SK-N-SH (cell line): ENCODE measurements at regions not wholly inside any gene's neighbourhood (a gene's known extent, or its start where the extent isn't known, plus 50 kb on each side); places are given as distances from the start of the nearest gene placed in this dataset.
A peak's percentile ranks its signal among the peaks of the same experiment; 100 is the strongest.

Source experiments
- CTCF ChIA-PET: fragments of 300-600, 350-600 bp; formaldehyde crosslinking; extraction: SDS; loops from one replicate; lab custom pipeline; 2021; lab: Yijun Ruan, JAX
- POLR2A ChIA-PET: fragments of 350-600 bp; sonication (Branson Sonifier 250); formaldehyde crosslinking; extraction: SDS; loops from one replicate; lab custom pipeline; 2020; ENCODE audit warnings: antibody characterized with exemption, inconsistent platforms; lab: Yijun Ruan, JAX
- DNase-seq: peaks from one replicate; pipeline ENCODE4 v3.0.0; 2012
- H2AFZ ChIP-seq: fragments of 200-600 bp; sonication (generic); 2 replicates; pipeline ENCODE4 v1.8.1; 2016; ENCODE audit warnings: antibody characterized with exemption, mild to moderate bottlenecking, low read depth
- H3F3A ChIP-seq: fragments of 200-600 bp; sonication (generic); replicated peaks from 2 replicates; pipeline ENCODE3; 2016; ENCODE audit warnings: antibody characterized with exemption, mild to moderate bottlenecking; ENCODE audit not compliant: insufficient read depth
- H3K27ac ChIP-seq, 2 experiments: fragments of 200-500 bp in 1 of 2; fragments of 200-600 bp in 1 of 2; sonication (Bioruptor generic) in 1 of 2; sonication (generic), shearing (Covaris generic) in 1 of 2; 2 replicates each; pipeline versions ENCODE4 v1.5.1 to v1.6.1; 2014 to 2016; ENCODE audit warnings: low read depth in 2 of 2, inconsistent platforms in 1 of 2, low read length in 1 of 2, mild to moderate bottlenecking in 1 of 2, mixed read lengths in 1 of 2
- H3K27me3 ChIP-seq: fragments of 200-600 bp; sonication (generic), shearing (Covaris generic); 2 replicates; pipeline ENCODE4 v1.6.1; 2016; ENCODE audit warnings: mixed run types; ENCODE audit not compliant: insufficient read depth
- H3K36me3 ChIP-seq, 2 experiments: fragments of 200-500 bp in 1 of 2; fragments of 200-600 bp in 1 of 2; sonication (Bioruptor generic) in 1 of 2; sonication (generic) in 1 of 2; replicated peaks in 1 of 2; 2 replicates each; pipeline versions ENCODE3 to v1.5.1; 2014 to 2016; ENCODE audit warnings: low read length in 1 of 2, mild to moderate bottlenecking in 1 of 2; ENCODE audit not compliant: insufficient read depth in 2 of 2, control insufficient read depth in 1 of 2
- H3K4me1 ChIP-seq, 2 experiments: fragments of 200-500 bp in 1 of 2; fragments of 200-600 bp in 1 of 2; sonication (Bioruptor generic) in 1 of 2; sonication (generic), shearing (Covaris generic) in 1 of 2; 2 replicates each; pipeline versions ENCODE4 v1.5.1 to v1.6.1; 2014 to 2016; ENCODE audit warnings: low read depth in 1 of 2, low read length in 1 of 2, mixed run types in 1 of 2; ENCODE audit not compliant: insufficient read depth in 2 of 2, control insufficient read depth in 1 of 2
- H3K4me2 ChIP-seq: fragments of 200-600 bp; sonication (generic), shearing (Covaris generic); 2 replicates; pipeline ENCODE4 v1.6.1; 2017; ENCODE audit warnings: mixed run types
- H3K4me3 ChIP-seq, 2 experiments: fragments of 200-500 bp in 1 of 2; fragments of 200-600 bp in 1 of 2; sonication (Bioruptor generic) in 1 of 2; sonication (generic), shearing (Covaris generic) in 1 of 2; 2 replicates each; pipeline versions ENCODE4 v1.5.1 to v1.8.1; 2014 to 2016; ENCODE audit warnings: low read depth in 2 of 2, inconsistent platforms in 1 of 2, low read length in 1 of 2, mild to moderate bottlenecking in 1 of 2, mixed read lengths in 1 of 2, moderate library complexity in 1 of 2
- H3K79me2 ChIP-seq: fragments of 200-600 bp; sonication (generic); 2 replicates; pipeline ENCODE4 v1.8.1; 2017; ENCODE audit warnings: mild to moderate bottlenecking; ENCODE audit not compliant: insufficient read depth
- H3K9ac ChIP-seq: fragments of 200-600 bp; sonication (generic); 2 replicates; pipeline ENCODE4 v1.6.1; 2017; ENCODE audit warnings: mixed run types
- H3K9me2 ChIP-seq: fragments of 200-600 bp; sonication (generic); 2 replicates; pipeline ENCODE4 v1.6.1; 2017; ENCODE audit warnings: mixed run types
- H3K9me3 ChIP-seq: fragments of 200-600 bp; sonication (generic); 2 replicates; pipeline ENCODE4 v1.6.1; 2017; ENCODE audit warnings: mixed run types, mild to moderate bottlenecking, moderate library complexity
- H4K20me1 ChIP-seq: fragments of 200-600 bp; sonication (generic); 2 replicates; pipeline ENCODE4 v1.6.1; 2017; ENCODE audit warnings: mild to moderate bottlenecking, mixed run types; ENCODE audit not compliant: insufficient read depth
- EP300 ChIP-seq, 2 experiments: IDR thresholded peaks; 2 replicates each; pipeline versions ENCODE4 v1.4.0 to v1.6.1; 2012; ENCODE audit warnings: borderline replicate concordance in 1 of 2, low read depth in 1 of 2, low read length in 1 of 2
- FOSL2 ChIP-seq: IDR thresholded peaks from 2 replicates; pipeline ENCODE4 v1.4.0; 2012; ENCODE audit warnings: low read depth, mild to moderate bottlenecking, moderate library complexity, borderline replicate concordance
- FOXJ3 ChIP-seq: sonication (generic); formaldehyde crosslinking; IDR thresholded peaks from 2 replicates; pipeline ENCODE4 v1.5.1; 2020; ENCODE audit warnings: mild to moderate bottlenecking, missing genetic modification reagents
- FOXM1 ChIP-seq: IDR thresholded peaks from 2 replicates; pipeline ENCODE4 v1.4.0; 2012; ENCODE audit warnings: low read depth, mild to moderate bottlenecking
- GABPA ChIP-seq: IDR thresholded peaks from 2 replicates; pipeline ENCODE4 v1.4.0; 2012; ENCODE audit warnings: low read depth, mild to moderate bottlenecking
- MEF2A ChIP-seq: IDR thresholded peaks from 2 replicates; pipeline ENCODE4 v1.4.0; 2012; ENCODE audit warnings: low read depth, borderline replicate concordance
- NRF1 ChIP-seq: IDR thresholded peaks from 2 replicates; pipeline ENCODE4 v1.6.1; 2012; ENCODE audit warnings: low read depth, mild to moderate bottlenecking, low read length
- PBX3 ChIP-seq: IDR thresholded peaks from 2 replicates; pipeline ENCODE4; 2012
- POLR2AphosphoS5 ChIP-seq: IDR thresholded peaks from 2 replicates; pipeline ENCODE4 v1.6.1; 2012; ENCODE audit warnings: low read depth, low read length
- RAD21 ChIP-seq: IDR thresholded peaks from 2 replicates; pipeline ENCODE4 v1.6.1; 2012; ENCODE audit warnings: mild to moderate bottlenecking, low read length
- RCOR1 ChIP-seq: fragments of 150-350 bp; IDR thresholded peaks from 2 replicates; pipeline ENCODE4 v1.6.1; 2017; ENCODE audit warnings: antibody characterized with exemption, low read length
- REST ChIP-seq: IDR thresholded peaks from 2 replicates; pipeline ENCODE4 v1.6.1; 2012; ENCODE audit warnings: mild to moderate bottlenecking, low read depth, low read length, moderate library complexity
- SMC3 ChIP-seq: IDR thresholded peaks from 2 replicates; pipeline ENCODE4 v1.6.1; 2012; ENCODE audit warnings: low read depth, low read length, improper control_type of control experiment
- TEAD4 ChIP-seq: IDR thresholded peaks from 2 replicates; pipeline ENCODE4 v1.4.0; 2012; ENCODE audit warnings: mild to moderate bottlenecking, borderline replicate concordance; ENCODE audit not compliant: insufficient read depth
- YY1 ChIP-seq: IDR thresholded peaks from 2 replicates; pipeline ENCODE4 v1.4.0; 2012; ENCODE audit warnings: low read depth, mild to moderate bottlenecking
- WGBS: methylation state at CpG from one replicate; pipeline ENCODE4 v1.1.6; 2017; ENCODE audit warnings: low lambda C conversion rate; 5-methylcytosine and 5-hydroxymethylcytosine counted together

GRCh38 chr3:180854887-180855286 is 57.6 kb upstream of the FXR1 start (continued):
- TF ChIP-seq MEF2A: no peak
- TF ChIP-seq EP300 (IDR thresholded peaks at IDR 0.05; ENCODE audit: borderline replicate concordance in 1 of 2, low read depth in 1 of 2, low read length in 1 of 2): no peak
- no peak for TF ChIP-seq RCOR1
- no peak for TF ChIP-seq FOXM1
- no peak for TF ChIP-seq FOSL2
- TF ChIP-seq, all 33 proteins: peak for 0

GRCh38 chr3:180855364-180855763 is 57.1 kb upstream of the FXR1 start:
- no peaks in the 10 kb centered on the region for H3F3A ChIP-seq
- ChIA-PET POLR2A (no interaction called here), CTCF (interaction anchor here (0.9 kb wide), 1 partner anchor 147 kb away, joined by 3 read pairs; no protein-coding TSS in a partner anchor)
- H3K4me3 ChIP-seq: no peak overlapping the region
- no peaks in the 10 kb centered on the region for H3K36me3 ChIP-seq
- no peak overlapping the region for H3K27ac ChIP-seq
- no peaks in the 10 kb centered on the region for H3K9me3 ChIP-seq
- no peaks in the 10 kb centered on the region for H3K79me2 ChIP-seq
- no peak overlapping the region for H3K4me2 ChIP-seq
- 0% methylated on average over 1 of the region's 2 CpGs for WGBS
- TF ChIP-seq GABPA: no peak
- 0 out of 2 replicates have a peak, but pooled peaks have one; percentile 11 for TF ChIP-seq RAD21
- H3K27me3 ChIP-seq: no peaks in the 10 kb centered on the region
- no peaks in the 10 kb centered on the region for H4K20me1 ChIP-seq
- no peak overlapping the region for H2AFZ ChIP-seq
- no peaks in the 10 kb centered on the region for H3K4me1 ChIP-seq
- H3K9me2 ChIP-seq: no peaks in the 10 kb centered on the region
- no peak for DNase-seq
- H3K9ac ChIP-seq: no peak overlapping the region

- Histone ChIP-seq H3K4me1 (no peaks in the 10 kb centered on the region), H3K27me3 (no peaks in the 10 kb centered on the region), H3F3A (no peaks in the 10 kb centered on the region), H3K27ac (no peak overlapping the region), H3K36me3 (no peaks in the 10 kb centered on the region), H2AFZ (no peak overlapping the region), H4K20me1 (no peaks in the 10 kb centered on the region), H3K4me2 (no peak overlapping the region), H3K4me3 (no peak overlapping the region), H3K9ac (no peak overlapping the region), H3K79me2 (no peaks in the 10 kb centered on the region), H3K9me2 (no peaks in the 10 kb centered on the region), H3K9me3 (no peaks in the 10 kb centered on the region; the same call in 1 of the 2 replicates)
- no peak for TF ChIP-seq YY1
- no peak for TF ChIP-seq REST
- no peak for TF ChIP-seq TEAD4
- no peak for TF ChIP-seq MEF2A
- no peak for TF ChIP-seq POLR2AphosphoS5
- no peak for TF ChIP-seq PBX3
- TF ChIP-seq SMC3: no peak
- TF ChIP-seq NRF1: no peak
- no peak for TF ChIP-seq FOXJ3 (CRISPR knock-in tag)
- no peak for TF ChIP-seq RAD21
- TF ChIP-seq GABPA: no peak
- DNase-seq: no peak
- ChIA-PET POLR2A (no interaction called here), CTCF (interaction anchor here (0.9 kb wide), 1 partner anchor 148 kb away, joined by 3 read pairs; no protein-coding TSS in a partner anchor)
- 15% methylated on average over 3 of the region's 3 CpGs for WGBS
Observed at GRCh38 chr3:180855956-180856355, 56.5 kb upstream of the FXR1 start.
